IPS-18a (cell line): ENCODE measurements at regions not wholly inside any gene's neighbourhood (a gene's known extent, or its start where the extent isn't known, plus 50 kb on each side); places are given as distances from the start of the nearest gene placed in this dataset.

ENCODE experiments used
- H3K27ac ChIP-seq: one replicate; pipeline ENCODE4 v1.5.1; 2013; ENCODE audit warnings: low read length
- H3K27me3 ChIP-seq: one replicate; pipeline ENCODE4 v1.6.1; 2013; ENCODE audit warnings: mild to moderate bottlenecking, low read length; ENCODE audit not compliant: control insufficient read depth, insufficient read depth
- H3K36me3 ChIP-seq: one replicate; pipeline ENCODE4 v1.6.1; 2013; ENCODE audit warnings: low read depth, low read length; ENCODE audit not compliant: control insufficient read depth
- H3K4me1 ChIP-seq: one replicate; pipeline ENCODE4 v1.6.1; 2013; ENCODE audit warnings: low read depth, low read length; ENCODE audit not compliant: control insufficient read depth
- H3K4me3 ChIP-seq: one replicate; pipeline ENCODE4 v1.5.1; 2013; ENCODE audit warnings: low read length
- H3K9ac ChIP-seq: one replicate; pipeline ENCODE4 v1.6.1; 2013; ENCODE audit warnings: mild to moderate bottlenecking, low read length, moderate library complexity
- H3K9me3 ChIP-seq: one replicate; pipeline ENCODE4 v1.6.1; 2013; ENCODE audit warnings: low read depth, low read length; ENCODE audit not compliant: control insufficient read depth

DNA sequence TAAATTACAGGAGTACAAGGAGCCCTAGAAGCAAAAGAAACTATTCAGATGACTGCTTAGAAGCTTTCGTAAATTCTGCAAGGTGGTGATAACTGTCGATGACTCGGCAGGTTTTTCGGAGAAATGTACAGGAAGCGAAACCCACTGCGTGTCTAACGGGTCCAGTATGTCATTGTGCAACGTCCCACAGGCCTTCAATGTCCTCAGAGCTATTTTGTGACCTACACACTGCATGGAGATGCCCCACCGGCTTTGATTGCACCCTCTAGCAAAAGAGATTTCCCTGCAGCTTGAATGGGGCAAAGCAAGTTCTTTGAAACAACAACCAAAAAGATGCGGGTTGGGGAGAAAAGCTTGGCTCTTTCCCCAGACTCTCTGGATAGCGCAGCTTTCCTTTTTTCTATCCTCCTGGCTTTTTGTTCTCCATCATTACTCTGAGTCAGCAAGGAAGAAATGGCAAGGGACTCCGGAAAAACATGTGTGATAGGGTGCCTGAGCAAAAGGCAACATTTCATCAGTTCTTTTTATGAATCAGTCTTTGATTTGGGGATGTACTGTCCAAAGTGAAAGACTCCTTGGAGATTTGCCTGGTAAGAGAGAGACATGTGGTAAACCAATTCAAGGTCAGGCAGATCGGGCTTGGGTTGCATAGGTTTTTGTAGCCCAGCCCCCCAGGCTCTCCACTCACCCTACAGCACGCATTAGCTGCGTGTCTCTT lies 112.0 kb upstream of the TBL1X start:
- Histone ChIP-seq H3K36me3 (no peaks in the 10 kb centered on the region), H3K4me1 (peaks cover 12% of the 10 kb centered on the region), H3K27ac (no peak overlapping the region), H3K27me3 (no peaks in the 10 kb centered on the region), H3K4me3 (no peak overlapping the region), H3K9me3 (no peaks in the 10 kb centered on the region), H3K9ac (no peak overlapping the region)

DNA sequence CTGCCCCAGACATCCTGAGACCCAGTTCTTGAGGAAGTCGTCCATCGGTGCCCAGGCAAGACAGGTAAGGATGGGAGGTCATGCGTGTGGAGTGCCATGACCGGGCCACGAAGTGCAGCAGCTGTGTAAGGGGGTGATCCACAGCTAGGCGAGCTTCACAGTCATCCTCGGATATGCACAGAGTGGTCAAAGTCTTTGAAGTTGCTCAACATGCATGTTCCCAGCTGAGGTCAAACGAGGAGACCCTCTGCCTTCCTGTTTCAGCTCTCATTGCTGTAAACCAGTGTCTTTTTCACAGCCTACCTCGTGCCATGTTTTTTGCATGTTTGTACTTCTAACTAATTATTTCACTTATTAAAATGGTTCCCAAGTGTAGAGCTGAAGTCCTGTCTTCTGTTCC lies 109.9 kb upstream of the TBL1X start:
- Histone ChIP-seq H3K27ac (no peak overlapping the region), H3K9ac (no peak overlapping the region), H3K9me3 (no peaks in the 10 kb centered on the region), H3K36me3 (no peaks in the 10 kb centered on the region), H3K4me3 (no peak overlapping the region), H3K27me3 (no peaks in the 10 kb centered on the region), H3K4me1 (peaks cover 12% of the 10 kb centered on the region)

DNA sequence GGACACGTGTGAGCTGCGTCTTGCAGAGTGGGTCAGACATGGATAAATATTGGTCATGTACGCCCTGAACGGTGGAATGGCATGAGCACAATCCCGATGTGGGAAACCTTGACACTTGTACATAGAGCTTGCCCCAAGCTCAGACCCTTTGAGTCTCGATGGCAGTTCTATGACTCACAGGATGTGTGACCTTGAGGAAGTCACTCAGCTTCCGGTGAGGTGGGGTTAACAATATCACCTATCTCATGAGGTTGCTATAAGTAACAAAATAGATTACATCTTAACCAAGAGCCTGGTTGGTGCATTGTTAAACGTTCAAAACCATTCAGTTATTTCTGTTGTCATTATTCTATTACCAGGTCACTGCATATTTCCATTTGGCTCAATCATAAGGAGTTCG lies 109.1 kb upstream of the TBL1X start:
- no peak overlapping the region for H3K4me3 ChIP-seq
- no peaks in the 10 kb centered on the region for H3K36me3 ChIP-seq
- H3K4me1 ChIP-seq = peaks cover 12% of the 10 kb centered on the region
- H3K27ac ChIP-seq = no peak overlapping the region
- no peaks in the 10 kb centered on the region for H3K9me3 ChIP-seq
- no peaks in the 10 kb centered on the region for H3K27me3 ChIP-seq
- H3K9ac ChIP-seq = no peak overlapping the region

DNA sequence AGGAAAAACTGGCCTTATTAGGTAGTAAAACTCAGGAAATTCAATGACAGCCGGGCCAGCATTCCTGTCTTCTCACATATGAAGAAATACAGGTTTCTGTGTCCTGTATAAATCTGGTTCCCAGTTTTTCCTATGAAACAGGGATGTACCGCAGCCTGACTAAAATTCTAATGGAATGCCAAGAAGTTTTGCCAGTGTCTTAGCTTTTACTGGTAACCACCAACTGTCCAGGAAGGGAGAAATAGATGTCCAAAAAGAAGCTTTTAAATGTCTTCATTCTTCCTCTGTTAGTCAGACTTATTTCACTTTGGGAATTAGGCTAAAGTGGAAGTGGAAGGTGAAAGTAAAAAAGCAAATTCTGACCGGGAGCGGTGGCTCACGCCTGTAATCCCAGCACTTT lies 108.0 kb upstream of the TBL1X start:
- H3K4me3 ChIP-seq = no peak overlapping the region
- H3K9me3 ChIP-seq = no peaks in the 10 kb centered on the region
- H3K36me3 ChIP-seq = no peaks in the 10 kb centered on the region
- H3K9ac ChIP-seq = no peak overlapping the region
- no peaks in the 10 kb centered on the region for H3K27me3 ChIP-seq
- H3K4me1 ChIP-seq = peaks cover 12% of the 10 kb centered on the region
- H3K27ac ChIP-seq = no peak overlapping the region

DNA sequence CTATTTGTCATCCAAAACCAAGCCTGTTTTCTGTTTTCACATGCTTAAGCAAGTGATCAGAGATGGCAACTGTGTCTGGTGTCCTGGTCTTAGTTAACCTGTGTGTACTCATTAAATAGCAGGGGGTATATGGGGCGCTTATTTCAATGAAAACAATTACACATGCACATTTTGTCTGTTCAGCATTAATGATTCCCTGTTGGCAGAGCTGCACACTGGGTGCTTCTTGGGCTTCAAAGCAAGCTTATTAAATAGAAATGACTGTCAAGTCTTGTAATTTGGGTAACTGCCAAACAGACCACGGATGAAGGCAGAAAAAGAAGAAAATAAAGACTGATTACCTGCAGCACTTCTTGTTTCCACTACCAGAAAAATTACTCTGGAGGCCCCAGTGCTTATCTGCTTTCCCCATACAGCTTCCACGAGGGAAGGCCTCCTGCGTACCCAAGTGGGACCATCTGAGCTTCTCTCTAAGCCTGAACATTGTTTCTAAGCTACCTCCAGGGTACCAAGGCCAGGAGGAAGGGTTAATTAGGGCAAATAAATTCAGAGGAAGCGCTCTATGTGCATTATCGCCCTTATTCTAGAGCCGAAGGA lies 107.2 kb upstream of the TBL1X start:
- Histone ChIP-seq H3K9me3 (no peaks in the 10 kb centered on the region), H3K4me1 (peaks cover 6% of the 10 kb centered on the region), H3K27ac (no peak overlapping the region), H3K4me3 (no peak overlapping the region), H3K9ac (no peak overlapping the region), H3K36me3 (no peaks in the 10 kb centered on the region), H3K27me3 (no peaks in the 10 kb centered on the region)

DNA sequence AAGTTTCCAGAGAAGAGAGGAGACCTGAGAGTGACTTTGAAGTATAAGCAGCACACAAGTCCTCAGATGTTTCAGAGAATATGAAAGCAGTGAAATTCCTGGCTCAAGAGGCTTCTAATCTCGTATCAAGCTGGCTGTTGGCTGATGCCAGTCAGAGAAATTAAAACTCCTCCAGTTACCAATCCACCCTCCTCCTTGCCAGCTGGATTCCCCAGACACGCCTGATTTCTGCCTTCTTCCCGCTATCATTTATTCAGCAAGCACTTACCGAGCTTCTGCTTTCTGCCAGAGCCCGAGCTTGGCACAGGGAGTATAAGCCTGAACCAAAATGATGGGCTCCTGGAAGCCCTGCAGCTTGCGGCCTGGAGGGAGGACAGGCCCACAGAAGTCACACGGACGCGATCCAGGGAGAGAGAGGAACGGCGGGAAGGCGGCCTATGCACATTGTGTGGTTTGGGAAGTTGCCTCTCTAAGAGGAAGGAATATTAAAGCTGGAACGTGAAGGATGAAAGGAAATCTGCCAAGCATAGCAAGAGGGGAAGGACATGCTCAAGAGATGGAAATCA lies 102.4 kb upstream of the TBL1X start:
- Histone ChIP-seq H3K27ac (no peak overlapping the region), H3K27me3 (no peaks in the 10 kb centered on the region), H3K4me3 (no peak overlapping the region), H3K4me1 (no peaks in the 10 kb centered on the region), H3K9ac (no peak overlapping the region), H3K36me3 (no peaks in the 10 kb centered on the region), H3K9me3 (no peaks in the 10 kb centered on the region)

DNA sequence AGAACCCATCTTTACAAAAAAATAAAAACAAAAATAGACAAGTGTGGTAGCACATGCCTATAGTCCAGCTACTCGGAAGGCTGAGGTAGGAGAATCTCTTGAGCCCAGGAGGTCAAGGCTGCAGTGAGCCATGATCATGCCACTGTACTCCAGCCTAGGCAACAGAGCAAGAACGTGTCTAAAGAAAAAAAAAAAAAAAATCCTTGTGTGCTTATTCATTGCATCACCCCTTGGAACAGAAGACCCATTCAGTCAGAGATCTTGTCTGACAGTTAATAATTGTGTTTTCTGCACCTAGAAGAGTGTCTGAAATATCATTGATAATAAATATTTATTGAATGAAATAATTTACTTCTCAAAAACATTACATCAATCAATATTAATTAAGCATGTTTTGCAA lies 97.4 kb upstream of the TBL1X start:
- no peak overlapping the region for H3K9ac ChIP-seq
- H3K9me3 ChIP-seq = no peaks in the 10 kb centered on the region
- H3K27me3 ChIP-seq = no peaks in the 10 kb centered on the region
- H3K4me3 ChIP-seq = no peak overlapping the region
- H3K4me1 ChIP-seq = no peaks in the 10 kb centered on the region
- H3K27ac ChIP-seq = no peak overlapping the region
- H3K36me3 ChIP-seq = no peaks in the 10 kb centered on the region

DNA sequence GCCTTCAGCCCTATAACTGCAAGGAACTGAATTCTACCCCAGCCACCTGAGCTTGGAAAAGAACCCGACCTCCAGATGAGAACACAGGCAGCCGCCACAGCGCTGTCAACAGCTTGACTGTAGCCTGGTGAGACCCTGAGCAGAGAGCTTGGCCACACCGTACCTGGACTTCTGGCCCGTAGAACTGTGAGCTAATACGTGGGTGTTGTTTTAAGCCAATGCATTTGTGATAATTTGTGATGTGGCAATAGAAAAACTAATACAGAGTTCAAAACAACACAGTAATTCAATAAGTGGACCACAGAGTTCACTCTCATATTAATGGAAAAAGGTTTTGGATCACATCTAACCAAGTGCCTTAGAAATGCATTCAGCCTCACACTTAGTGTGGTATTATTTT lies 96.6 kb upstream of the TBL1X start:
- Histone ChIP-seq H3K27me3 (no peaks in the 10 kb centered on the region), H3K36me3 (no peaks in the 10 kb centered on the region), H3K4me1 (no peaks in the 10 kb centered on the region), H3K9me3 (no peaks in the 10 kb centered on the region), H3K27ac (no peak overlapping the region), H3K4me3 (no peak overlapping the region), H3K9ac (no peak overlapping the region)

DNA sequence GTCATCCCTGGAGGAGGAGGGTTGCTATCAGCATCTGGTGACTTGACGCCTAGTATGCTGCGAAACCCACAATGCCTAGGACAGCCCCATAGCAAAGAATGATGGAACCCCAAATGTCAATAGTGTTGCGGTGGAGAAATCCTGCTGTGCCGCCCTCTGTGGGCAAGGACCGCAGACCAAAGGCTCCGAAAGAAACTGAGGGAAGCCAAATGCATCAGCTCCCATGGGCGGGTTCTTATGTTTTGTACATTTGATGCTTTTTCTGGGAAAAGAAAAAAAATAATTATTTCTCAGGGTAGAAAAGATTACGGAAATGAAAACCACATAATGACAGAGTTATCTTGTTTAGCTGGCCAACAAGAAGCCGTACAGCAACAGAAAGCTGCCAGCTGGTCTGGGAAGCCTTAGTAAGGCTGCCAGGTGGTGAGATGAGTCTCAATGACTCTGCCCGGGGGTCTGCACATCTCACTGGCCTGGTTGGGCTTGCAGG lies 95.0 kb upstream of the TBL1X start:
- Histone ChIP-seq H3K4me1 (no peaks in the 10 kb centered on the region), H3K36me3 (no peaks in the 10 kb centered on the region), H3K9ac (no peak overlapping the region), H3K4me3 (no peak overlapping the region), H3K27me3 (no peaks in the 10 kb centered on the region), H3K27ac (no peak overlapping the region), H3K9me3 (no peaks in the 10 kb centered on the region)

DNA sequence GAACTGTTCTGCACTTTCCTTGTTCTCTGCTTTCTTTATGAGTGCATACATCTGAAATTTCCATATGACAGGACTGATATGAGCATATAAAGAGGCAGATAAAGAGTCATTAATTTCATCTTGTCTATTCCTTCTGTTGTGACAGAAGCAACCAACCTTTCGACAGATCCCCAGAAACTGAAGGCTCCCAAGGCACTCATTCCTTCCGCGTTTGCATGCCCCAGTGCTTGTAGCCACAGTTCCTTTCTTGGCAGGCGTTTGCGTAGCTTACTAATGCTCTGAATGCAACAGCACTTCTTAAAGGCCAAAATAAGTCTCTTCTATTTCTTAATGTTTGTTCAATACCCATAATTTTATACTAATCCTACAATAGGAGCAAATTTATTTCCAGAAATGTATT lies 94.0 kb upstream of the TBL1X start:
- H3K36me3 ChIP-seq = no peaks in the 10 kb centered on the region
- H3K27ac ChIP-seq = no peak overlapping the region
- no peak overlapping the region for H3K4me3 ChIP-seq
- no peaks in the 10 kb centered on the region for H3K4me1 ChIP-seq
- no peak overlapping the region for H3K9ac ChIP-seq
- no peaks in the 10 kb centered on the region for H3K27me3 ChIP-seq
- no peaks in the 10 kb centered on the region for H3K9me3 ChIP-seq

DNA sequence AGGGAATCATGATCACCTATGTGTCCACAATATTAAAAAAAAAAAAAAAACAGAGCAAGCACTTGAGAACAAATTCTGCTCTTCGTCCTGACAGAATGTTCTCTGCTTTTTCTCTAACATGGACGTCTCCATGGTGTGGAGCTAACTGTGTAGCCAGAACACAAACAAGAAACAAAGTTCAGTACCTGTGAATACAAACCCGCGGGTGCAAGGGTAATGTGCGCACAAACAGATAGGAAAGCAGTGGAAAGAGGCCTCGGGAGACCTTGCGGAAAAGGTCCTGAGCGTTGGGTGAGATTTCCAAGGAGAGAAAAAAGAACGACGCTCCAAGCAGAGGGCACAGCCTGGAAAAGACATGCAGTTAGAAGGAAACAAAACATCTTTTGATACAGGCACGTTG lies 92.0 kb upstream of the TBL1X start:
- no peak overlapping the region for H3K4me3 ChIP-seq
- H3K27me3 ChIP-seq = no peaks in the 10 kb centered on the region
- no peaks in the 10 kb centered on the region for H3K4me1 ChIP-seq
- H3K9me3 ChIP-seq = no peaks in the 10 kb centered on the region
- no peak overlapping the region for H3K9ac ChIP-seq
- H3K27ac ChIP-seq = no peak overlapping the region
- no peaks in the 10 kb centered on the region for H3K36me3 ChIP-seq

DNA sequence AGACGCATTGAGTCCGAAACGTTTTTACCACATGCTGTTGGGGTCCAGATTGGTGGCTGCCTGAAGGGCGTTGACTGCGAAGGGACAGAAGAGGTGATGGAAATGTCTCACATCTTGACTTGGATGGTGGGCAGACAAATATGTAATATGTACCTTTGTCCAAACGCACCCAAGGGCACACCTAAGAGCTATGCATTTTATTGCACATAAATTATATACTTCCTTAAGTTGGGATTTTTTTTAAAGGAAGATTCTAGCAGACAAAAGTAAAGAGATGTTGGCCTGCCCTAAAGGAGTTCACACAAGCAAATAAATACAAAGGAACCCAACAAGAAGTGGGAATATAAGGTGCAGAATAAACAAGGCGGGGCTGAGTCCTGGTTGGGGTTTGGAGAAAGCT lies 91.1 kb upstream of the TBL1X start:
- no peaks in the 10 kb centered on the region for H3K4me1 ChIP-seq
- H3K9me3 ChIP-seq = no peaks in the 10 kb centered on the region
- H3K27me3 ChIP-seq = no peaks in the 10 kb centered on the region
- H3K4me3 ChIP-seq = no peak overlapping the region
- H3K9ac ChIP-seq = no peak overlapping the region
- no peaks in the 10 kb centered on the region for H3K36me3 ChIP-seq
- H3K27ac ChIP-seq = no peak overlapping the region
